SJCRH30 (cell line): ENCODE measurements at regions not wholly inside any gene's neighbourhood (a gene's known extent, or its start where the extent isn't known, plus 50 kb on each side); places are given as distances from the start of the nearest gene placed in this dataset.
"Not testable (repeated sequence)": the region's sequence is repeated elsewhere in the genome, so short reads cannot be mapped to it uniquely, and the experiment has no call there.

Experiments
- DNase-seq, 2 experiments: peaks; one replicate each; pipeline ENCODE4 v3.0.0-alpha.2; 2015 to 2020
- H3K27ac ChIP-seq: fragments of 250-450 bp; sonication (Bioruptor Pico); 2 replicates; pipeline ENCODE4 v1.5.1; 2020; ENCODE audit warnings: mild to moderate bottlenecking, moderate library complexity
- H3K27me3 ChIP-seq: fragments of 250-450 bp; sonication (Bioruptor Pico); 2 replicates; pipeline ENCODE4 v1.5.1; 2020; ENCODE audit warnings: mild to moderate bottlenecking, moderate library complexity
- H3K36me3 ChIP-seq: fragments of 250-450 bp; sonication (Bioruptor Pico); 2 replicates; pipeline ENCODE4 v1.5.1; 2020; ENCODE audit warnings: mild to moderate bottlenecking, moderate library complexity
- H3K4me1 ChIP-seq: fragments of 250-450 bp; sonication (Bioruptor Pico); 2 replicates; pipeline ENCODE4 v1.5.1; 2020; ENCODE audit warnings: mild to moderate bottlenecking, moderate library complexity
- H3K4me3 ChIP-seq: fragments of 250-450 bp; sonication (Bioruptor Pico); 2 replicates; pipeline ENCODE4 v1.5.1; 2020; ENCODE audit warnings: mild to moderate bottlenecking, moderate library complexity
- H3K9me3 ChIP-seq: fragments of 250-450 bp; sonication (Bioruptor Pico); replicated peaks from 2 replicates; pipeline ENCODE4 v1.5.1; 2020; ENCODE audit warnings: mild to moderate bottlenecking, moderate library complexity

DNA sequence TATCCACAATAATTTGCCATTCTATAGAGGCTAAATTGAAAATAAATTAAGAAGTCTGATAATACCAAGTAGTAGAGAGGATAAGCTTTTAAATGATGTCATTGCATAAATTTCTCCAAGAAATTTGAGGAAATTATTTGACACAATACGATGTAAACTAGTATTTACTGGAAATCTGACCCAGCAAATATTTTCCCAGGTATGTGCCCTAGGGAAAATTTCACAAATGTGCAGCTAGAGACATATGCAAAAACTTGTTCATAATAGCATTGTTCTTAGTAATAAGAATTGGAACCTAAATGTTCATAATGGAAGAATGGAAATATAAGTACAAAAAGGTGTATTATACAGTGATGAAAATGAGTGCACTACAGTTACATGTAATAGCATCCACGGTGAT, 888.8 kb upstream of the SOX11 start:
- H3K9me3 ChIP-seq: no peaks in the 10 kb centered on the region
- no peak for DNase-seq
- H3K27ac ChIP-seq: no peak overlapping the region
- H3K4me3 ChIP-seq: no peak overlapping the region
- H3K4me1 ChIP-seq: no peaks in the 10 kb centered on the region
- H3K36me3 ChIP-seq: no peaks in the 10 kb centered on the region
- no peaks in the 10 kb centered on the region for H3K27me3 ChIP-seq

GRCh38 chr2:4814137-4814536, 878.0 kb upstream of the SOX11 start:
- not testable (repeated sequence) for H3K4me3 ChIP-seq, H3K36me3 ChIP-seq, H3K27ac ChIP-seq, H3K9me3 ChIP-seq, H3K4me1 ChIP-seq, DNase-seq, H3K27me3 ChIP-seq

DNA sequence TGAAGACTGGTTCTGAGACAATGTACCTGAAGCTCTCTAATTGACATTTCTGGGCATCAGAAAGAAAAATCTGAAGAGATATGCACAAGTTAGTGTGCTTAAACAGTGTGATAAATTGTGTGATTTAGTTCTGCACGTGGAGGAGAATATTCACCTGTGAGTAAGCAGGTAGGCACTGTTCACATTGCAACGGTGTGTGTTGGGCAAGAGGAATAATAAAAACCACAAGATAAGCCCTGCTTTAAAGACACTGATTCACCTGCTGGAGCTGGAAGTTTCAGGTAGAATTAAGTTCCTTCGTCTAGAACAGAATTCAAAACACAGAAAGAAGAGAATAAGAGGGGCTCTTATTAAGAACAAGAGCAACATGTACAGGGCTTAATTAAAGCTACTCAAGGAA, 864.3 kb upstream of the SOX11 start:
- H3K9me3 ChIP-seq: no peaks in the 10 kb centered on the region
- no peak overlapping the region for H3K4me3 ChIP-seq
- no peaks in the 10 kb centered on the region for H3K27me3 ChIP-seq
- H3K36me3 ChIP-seq: no peaks in the 10 kb centered on the region
- H3K27ac ChIP-seq: no peak overlapping the region
- H3K4me1 ChIP-seq: no peaks in the 10 kb centered on the region
- DNase-seq: no peak

DNA sequence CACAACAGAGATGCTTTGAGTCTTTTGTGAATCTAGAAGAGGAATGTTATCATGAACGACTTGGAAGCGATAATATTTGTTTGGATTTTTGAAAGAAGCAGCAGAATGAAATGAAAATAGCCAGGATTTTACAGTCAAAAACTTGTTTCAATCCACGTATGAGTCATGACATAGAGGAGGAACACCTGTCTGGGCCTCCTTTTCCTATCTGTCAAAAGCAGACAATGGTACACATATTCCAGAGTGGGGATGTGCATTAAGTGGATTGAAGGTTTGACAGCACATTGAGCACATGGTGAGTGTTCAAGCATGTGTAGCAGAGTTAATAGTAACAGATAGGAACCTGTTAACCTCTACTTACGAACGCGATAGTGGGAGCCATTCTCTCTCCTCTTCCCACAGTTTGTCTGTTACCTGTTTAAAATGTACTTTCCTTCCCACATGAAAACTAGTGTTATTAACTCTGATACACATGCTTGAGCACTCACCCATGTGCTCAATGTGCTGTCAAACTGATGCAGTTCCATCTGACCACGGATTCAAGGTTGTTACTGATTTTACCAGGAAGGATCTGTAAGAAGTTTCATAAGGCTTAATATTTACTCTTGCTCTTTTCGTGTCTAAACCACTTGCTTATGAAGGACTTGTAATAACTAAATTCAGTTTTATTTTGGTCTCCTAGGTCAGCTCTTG, 863.4 kb upstream of the SOX11 start:
- H3K4me3 ChIP-seq: no peak overlapping the region
- no peak overlapping the region for H3K27ac ChIP-seq
- no peaks in the 10 kb centered on the region for H3K36me3 ChIP-seq
- peaks cover 2% of the 10 kb centered on the region; the same call in 1 of the 2 replicates for H3K27me3 ChIP-seq
- DNase-seq: no peak
- H3K9me3 ChIP-seq: no peaks in the 10 kb centered on the region
- H3K4me1 ChIP-seq: no peaks in the 10 kb centered on the region

GRCh38 chr2:4831751-4832150, 860.4 kb upstream of the SOX11 start:
- H3K27me3 ChIP-seq: peaks cover 2% of the 10 kb centered on the region; the same call in 1 of the 2 replicates
- no peak for DNase-seq
- no peak overlapping the region for H3K4me3 ChIP-seq
- no peaks in the 10 kb centered on the region for H3K9me3 ChIP-seq
- H3K27ac ChIP-seq: no peak overlapping the region
- no peaks in the 10 kb centered on the region for H3K36me3 ChIP-seq
- no peaks in the 10 kb centered on the region for H3K4me1 ChIP-seq

- Histone ChIP-seq H3K27ac (no peak overlapping the region), H3K27me3 (peaks cover 2% of the 10 kb centered on the region; the same call in 1 of the 2 replicates), H3K4me3 (no peak overlapping the region), H3K4me1 (no peaks in the 10 kb centered on the region), H3K36me3 (no peaks in the 10 kb centered on the region), H3K9me3 (no peaks in the 10 kb centered on the region)
- no peak for DNase-seq
Measured at GRCh38 chr2:4832642-4833041, 859.5 kb upstream of the SOX11 start.

DNA sequence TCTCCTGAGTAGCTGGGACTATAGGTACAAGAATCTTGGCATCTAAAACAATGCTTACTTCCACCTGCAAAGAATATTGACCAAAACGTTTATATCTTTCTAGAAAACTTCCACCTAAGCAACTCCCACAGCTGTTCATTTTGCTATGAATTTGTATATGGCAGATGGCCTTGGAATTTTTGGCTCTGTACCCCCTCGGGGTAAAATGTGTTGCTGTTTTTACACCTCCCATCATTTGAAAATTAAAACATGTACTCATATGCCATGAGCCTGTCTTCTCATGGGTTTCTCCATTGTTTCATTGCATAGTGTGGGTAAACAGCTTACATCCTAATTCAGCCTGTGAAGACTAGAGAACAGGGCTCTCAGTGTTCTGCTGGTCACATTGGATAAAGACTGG, 853.6 kb upstream of the SOX11 start:
- H3K9me3 ChIP-seq: no peaks in the 10 kb centered on the region
- no peak overlapping the region for H3K4me3 ChIP-seq
- H3K4me1 ChIP-seq: no peaks in the 10 kb centered on the region
- H3K27me3 ChIP-seq: no peaks in the 10 kb centered on the region
- H3K36me3 ChIP-seq: no peaks in the 10 kb centered on the region
- H3K27ac ChIP-seq: no peak overlapping the region
- DNase-seq: no peak

GRCh38 chr2:4840791-4841190, 851.4 kb upstream of the SOX11 start:
- Histone ChIP-seq H3K27me3 (peaks cover 7% of the 10 kb centered on the region), H3K4me1 (no peaks in the 10 kb centered on the region), H3K36me3 (no peaks in the 10 kb centered on the region), H3K9me3 (no peaks in the 10 kb centered on the region), H3K27ac (no peak overlapping the region), H3K4me3 (no peak overlapping the region)
- no peak for DNase-seq

GRCh38 chr2:4844881-4845280, 847.3 kb upstream of the SOX11 start:
- Histone ChIP-seq H3K4me3 (no peak overlapping the region), H3K4me1 (no peaks in the 10 kb centered on the region), H3K27me3 (peaks cover 7% of the 10 kb centered on the region), H3K27ac (no peak overlapping the region), H3K36me3 (no peaks in the 10 kb centered on the region), H3K9me3 (no peaks in the 10 kb centered on the region)
- no peak for DNase-seq

- Histone ChIP-seq H3K36me3 (no peaks in the 10 kb centered on the region), H3K4me3 (no peak overlapping the region), H3K9me3 (0 out of 2 replicates have a peak, but pooled peaks cover 2% of the 10 kb centered on the region), H3K27me3 (0 out of 2 replicates have a peak, but pooled peaks cover 3% of the 10 kb centered on the region), H3K27ac (no peak overlapping the region), H3K4me1 (no peaks in the 10 kb centered on the region)
- no peak for DNase-seq
Measured at GRCh38 chr2:4862031-4862430, 830.2 kb upstream of the SOX11 start.

DNA sequence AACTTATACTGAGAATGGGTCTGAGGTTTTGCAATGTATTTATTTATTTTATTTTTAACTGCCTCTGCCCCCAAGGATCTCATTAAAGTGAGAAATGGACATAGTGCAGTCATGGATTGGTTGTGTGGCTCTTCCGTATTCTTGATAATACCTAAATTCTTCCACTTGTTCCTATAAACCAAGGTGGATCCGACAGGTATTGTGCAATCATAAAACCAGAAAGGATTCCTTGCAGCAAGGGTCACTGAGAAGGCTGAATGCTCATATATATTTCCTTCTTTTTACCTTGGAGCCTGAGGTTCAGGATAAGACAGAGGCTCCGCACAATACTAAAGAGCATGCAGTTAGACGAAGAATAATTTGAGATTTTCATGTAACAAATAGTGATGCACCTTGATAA, 826.0 kb upstream of the SOX11 start:
- no peak overlapping the region for H3K27ac ChIP-seq
- no peaks in the 10 kb centered on the region for H3K9me3 ChIP-seq
- no peaks in the 10 kb centered on the region for H3K4me1 ChIP-seq
- DNase-seq: no peak
- 0 out of 2 replicates have a peak, but pooled peaks cover 3% of the 10 kb centered on the region for H3K27me3 ChIP-seq
- no peak overlapping the region for H3K4me3 ChIP-seq
- H3K36me3 ChIP-seq: no peaks in the 10 kb centered on the region

- Histone ChIP-seq H3K4me3 (no peak overlapping the region), H3K27ac (no peak overlapping the region), H3K4me1 (no peaks in the 10 kb centered on the region), H3K36me3 (no peaks in the 10 kb centered on the region), H3K27me3 (0 out of 2 replicates have a peak, but pooled peaks cover 3% of the 10 kb centered on the region), H3K9me3 (no peaks in the 10 kb centered on the region)
- no peak for DNase-seq
Measured at GRCh38 chr2:4868466-4868865, 823.7 kb upstream of the SOX11 start.

DNA sequence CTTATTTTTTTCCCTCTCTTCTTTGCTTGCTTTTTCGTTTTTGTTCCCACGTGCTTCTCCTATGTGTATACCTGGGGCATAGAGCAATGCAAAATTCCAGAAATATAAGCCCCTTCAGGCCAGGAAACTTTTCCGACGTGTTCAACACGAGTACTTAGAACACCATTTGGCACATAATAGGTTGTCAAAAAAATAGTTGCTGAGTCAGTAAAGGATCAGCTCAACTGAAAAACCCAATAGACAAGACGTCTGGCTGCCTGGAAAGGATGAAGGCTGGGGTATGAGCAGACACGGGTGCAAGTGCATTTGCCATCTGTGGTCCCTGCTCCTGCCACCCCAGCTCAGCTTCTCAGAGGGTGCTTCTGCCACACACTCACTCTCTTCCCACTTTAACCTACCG, 823.0 kb upstream of the SOX11 start:
- H3K9me3 ChIP-seq: no peaks in the 10 kb centered on the region
- DNase-seq: no peak
- no peaks in the 10 kb centered on the region for H3K36me3 ChIP-seq
- H3K4me1 ChIP-seq: no peaks in the 10 kb centered on the region
- H3K4me3 ChIP-seq: no peak overlapping the region
- no peak overlapping the region for H3K27ac ChIP-seq
- H3K27me3 ChIP-seq: 0 out of 2 replicates have a peak, but pooled peaks cover 3% of the 10 kb centered on the region

- no peaks in the 10 kb centered on the region for H3K36me3 ChIP-seq
- H3K4me1 ChIP-seq: no peaks in the 10 kb centered on the region
- H3K27me3 ChIP-seq: no peaks in the 10 kb centered on the region
- DNase-seq: no peak
- no peak overlapping the region for H3K4me3 ChIP-seq
- no peak overlapping the region for H3K27ac ChIP-seq
- no peaks in the 10 kb centered on the region for H3K9me3 ChIP-seq
Measured at GRCh38 chr2:4873364-4873763, 818.8 kb upstream of the SOX11 start.

DNA sequence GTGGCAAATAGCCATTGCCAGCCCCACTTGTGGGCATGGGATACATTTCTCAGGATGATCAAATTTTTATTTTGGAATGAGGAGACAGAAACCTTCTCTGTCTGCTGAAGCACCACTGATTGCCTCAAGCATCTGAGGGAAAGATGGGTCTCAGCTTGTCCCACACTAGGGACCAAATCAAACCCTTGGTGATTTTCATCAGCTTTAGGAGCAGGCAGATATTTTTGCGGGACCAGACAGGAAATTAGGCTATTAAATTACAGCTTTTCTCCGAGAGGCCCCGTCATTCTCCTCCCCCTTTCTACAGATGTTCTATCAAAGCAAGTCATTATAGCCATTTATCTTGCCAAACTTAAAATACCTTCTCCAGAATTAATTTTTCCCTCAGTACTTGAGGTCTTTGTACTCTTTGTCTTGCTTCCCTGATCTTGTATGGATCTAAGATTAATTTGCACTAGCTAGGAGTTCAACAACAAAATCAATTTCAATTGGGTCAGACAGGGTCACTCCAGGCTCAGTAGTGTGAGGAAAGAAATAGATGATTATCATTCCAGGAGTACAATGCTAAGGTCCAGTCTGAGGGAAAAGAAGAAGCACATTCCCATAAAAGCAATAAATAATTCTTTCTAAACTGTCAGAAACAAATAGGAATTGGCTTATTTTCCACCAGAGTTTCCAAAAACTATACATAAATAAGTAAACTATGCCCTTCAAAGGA, 818.1 kb upstream of the SOX11 start:
- DNase-seq: no peak
- H3K27ac ChIP-seq: no peak overlapping the region
- no peaks in the 10 kb centered on the region for H3K4me1 ChIP-seq
- H3K36me3 ChIP-seq: no peaks in the 10 kb centered on the region
- no peak overlapping the region for H3K4me3 ChIP-seq
- H3K9me3 ChIP-seq: no peaks in the 10 kb centered on the region
- no peaks in the 10 kb centered on the region for H3K27me3 ChIP-seq

- DNase-seq: no peak
- no peak overlapping the region for H3K27ac ChIP-seq
- H3K9me3 ChIP-seq: no peaks in the 10 kb centered on the region
- H3K36me3 ChIP-seq: no peaks in the 10 kb centered on the region
- H3K27me3 ChIP-seq: no peaks in the 10 kb centered on the region
- no peaks in the 10 kb centered on the region for H3K4me1 ChIP-seq
- no peak overlapping the region for H3K4me3 ChIP-seq
Measured at GRCh38 chr2:4882421-4882820, 809.8 kb upstream of the SOX11 start.
